SK-N-SH (cell line): ENCODE measurements at regions not wholly inside any gene's neighbourhood (a gene's known extent, or its start where the extent isn't known, plus 50 kb on each side); places are given as distances from the start of the nearest gene placed in this dataset.

Experiments used
- CTCF ChIA-PET: fragments of 300-600, 350-600 bp; formaldehyde crosslinking; extraction: SDS; loops from one replicate; lab custom pipeline; 2021; lab: Yijun Ruan, JAX
- POLR2A ChIA-PET: fragments of 350-600 bp; sonication (Branson Sonifier 250); formaldehyde crosslinking; extraction: SDS; loops from one replicate; lab custom pipeline; 2020; ENCODE audit warnings: antibody characterized with exemption, inconsistent platforms; lab: Yijun Ruan, JAX
- DNase-seq: peaks from one replicate; pipeline ENCODE4 v3.0.0; 2012
- H2AFZ ChIP-seq: fragments of 200-600 bp; sonication (generic); 2 replicates; pipeline ENCODE4 v1.8.1; 2016; ENCODE audit warnings: antibody characterized with exemption, mild to moderate bottlenecking, low read depth
- H3F3A ChIP-seq: fragments of 200-600 bp; sonication (generic); replicated peaks from 2 replicates; pipeline ENCODE3; 2016; ENCODE audit warnings: antibody characterized with exemption, mild to moderate bottlenecking; ENCODE audit not compliant: insufficient read depth
- H3K27ac ChIP-seq, 2 experiments: fragments of 200-500 bp in 1 of 2; fragments of 200-600 bp in 1 of 2; sonication (Bioruptor generic) in 1 of 2; sonication (generic), shearing (Covaris generic) in 1 of 2; 2 replicates each; pipeline versions ENCODE4 v1.5.1 to v1.6.1; 2014 to 2016; ENCODE audit warnings: low read depth in 2 of 2, inconsistent platforms in 1 of 2, low read length in 1 of 2, mild to moderate bottlenecking in 1 of 2, mixed read lengths in 1 of 2
- H3K27me3 ChIP-seq: fragments of 200-600 bp; sonication (generic), shearing (Covaris generic); 2 replicates; pipeline ENCODE4 v1.6.1; 2016; ENCODE audit warnings: mixed run types; ENCODE audit not compliant: insufficient read depth
- H3K36me3 ChIP-seq, 2 experiments: fragments of 200-500 bp in 1 of 2; fragments of 200-600 bp in 1 of 2; sonication (Bioruptor generic) in 1 of 2; sonication (generic) in 1 of 2; replicated peaks in 1 of 2; 2 replicates each; pipeline versions ENCODE3 to v1.5.1; 2014 to 2016; ENCODE audit warnings: low read length in 1 of 2, mild to moderate bottlenecking in 1 of 2; ENCODE audit not compliant: insufficient read depth in 2 of 2, control insufficient read depth in 1 of 2
- H3K4me1 ChIP-seq, 2 experiments: fragments of 200-500 bp in 1 of 2; fragments of 200-600 bp in 1 of 2; sonication (Bioruptor generic) in 1 of 2; sonication (generic), shearing (Covaris generic) in 1 of 2; 2 replicates each; pipeline versions ENCODE4 v1.5.1 to v1.6.1; 2014 to 2016; ENCODE audit warnings: low read depth in 1 of 2, low read length in 1 of 2, mixed run types in 1 of 2; ENCODE audit not compliant: insufficient read depth in 2 of 2, control insufficient read depth in 1 of 2
- H3K4me2 ChIP-seq: fragments of 200-600 bp; sonication (generic), shearing (Covaris generic); 2 replicates; pipeline ENCODE4 v1.6.1; 2017; ENCODE audit warnings: mixed run types
- H3K4me3 ChIP-seq, 2 experiments: fragments of 200-500 bp in 1 of 2; fragments of 200-600 bp in 1 of 2; sonication (Bioruptor generic) in 1 of 2; sonication (generic), shearing (Covaris generic) in 1 of 2; 2 replicates each; pipeline versions ENCODE4 v1.5.1 to v1.8.1; 2014 to 2016; ENCODE audit warnings: low read depth in 2 of 2, inconsistent platforms in 1 of 2, low read length in 1 of 2, mild to moderate bottlenecking in 1 of 2, mixed read lengths in 1 of 2, moderate library complexity in 1 of 2
- H3K79me2 ChIP-seq: fragments of 200-600 bp; sonication (generic); 2 replicates; pipeline ENCODE4 v1.8.1; 2017; ENCODE audit warnings: mild to moderate bottlenecking; ENCODE audit not compliant: insufficient read depth
- H3K9ac ChIP-seq: fragments of 200-600 bp; sonication (generic); 2 replicates; pipeline ENCODE4 v1.6.1; 2017; ENCODE audit warnings: mixed run types
- H3K9me2 ChIP-seq: fragments of 200-600 bp; sonication (generic); 2 replicates; pipeline ENCODE4 v1.6.1; 2017; ENCODE audit warnings: mixed run types
- H3K9me3 ChIP-seq: fragments of 200-600 bp; sonication (generic); 2 replicates; pipeline ENCODE4 v1.6.1; 2017; ENCODE audit warnings: mixed run types, mild to moderate bottlenecking, moderate library complexity
- H4K20me1 ChIP-seq: fragments of 200-600 bp; sonication (generic); 2 replicates; pipeline ENCODE4 v1.6.1; 2017; ENCODE audit warnings: mild to moderate bottlenecking, mixed run types; ENCODE audit not compliant: insufficient read depth
- CHD2 ChIP-seq: fragments of 150-350 bp; IDR thresholded peaks from 2 replicates; pipeline ENCODE4 v1.6.1; 2018; ENCODE audit warnings: low read length; ENCODE audit not compliant: partially characterized antibody
- CTCF ChIP-seq: fragments of 200-600 bp; sonication (generic); IDR thresholded peaks from 2 replicates; pipeline ENCODE4 v1.6.1; 2017; ENCODE audit warnings: antibody characterized with exemption, mild to moderate bottlenecking, moderate library complexity
- FOXJ3 ChIP-seq: sonication (generic); formaldehyde crosslinking; IDR thresholded peaks from 2 replicates; pipeline ENCODE4 v1.5.1; 2020; ENCODE audit warnings: mild to moderate bottlenecking, missing genetic modification reagents
- GABPA ChIP-seq: IDR thresholded peaks from 2 replicates; pipeline ENCODE4 v1.4.0; 2012; ENCODE audit warnings: low read depth, mild to moderate bottlenecking
- IRF3 ChIP-seq: fragments of 150-350 bp; IDR thresholded peaks from 2 replicates; pipeline ENCODE4 v1.6.1; 2016; ENCODE audit warnings: mild to moderate bottlenecking, low read depth, low read length
- MAX ChIP-seq: IDR thresholded peaks from 2 replicates; pipeline ENCODE4 v1.4.0; 2012; ENCODE audit warnings: low read depth
- MEF2A ChIP-seq: IDR thresholded peaks from 2 replicates; pipeline ENCODE4 v1.4.0; 2012; ENCODE audit warnings: low read depth, borderline replicate concordance
- MXI1 ChIP-seq: IDR thresholded peaks from 2 replicates; pipeline ENCODE4 v1.6.1; 2012; ENCODE audit warnings: mild to moderate bottlenecking, low read depth, low read length, improper control_type of control experiment
- REST ChIP-seq: IDR thresholded peaks from 2 replicates; pipeline ENCODE4 v1.6.1; 2012; ENCODE audit warnings: mild to moderate bottlenecking, low read depth, low read length, moderate library complexity
- RXRA ChIP-seq: IDR thresholded peaks from 2 replicates; pipeline ENCODE4 v1.4.0; 2012; ENCODE audit warnings: low read depth, mild to moderate bottlenecking, borderline replicate concordance
- TCF12 ChIP-seq: IDR thresholded peaks from 2 replicates; pipeline ENCODE4 v1.4.0; 2012
- TEAD4 ChIP-seq: IDR thresholded peaks from 2 replicates; pipeline ENCODE4 v1.4.0; 2012; ENCODE audit warnings: mild to moderate bottlenecking, borderline replicate concordance; ENCODE audit not compliant: insufficient read depth
- USF1 ChIP-seq: IDR thresholded peaks from 2 replicates; pipeline ENCODE4 v1.4.0; 2012; ENCODE audit warnings: low read depth, borderline replicate concordance
- USF2 ChIP-seq: fragments of 150-350 bp; IDR thresholded peaks from 2 replicates; pipeline ENCODE4 v1.6.1; 2017; ENCODE audit warnings: antibody characterized with exemption, low read length, low read depth, borderline replicate concordance
- ZBTB33 ChIP-seq: IDR thresholded peaks from 2 replicates; pipeline ENCODE4 v1.4.0; 2012; ENCODE audit warnings: low read depth, borderline replicate concordance
- WGBS: methylation state at CpG from one replicate; pipeline ENCODE4 v1.1.6; 2017; ENCODE audit warnings: low lambda C conversion rate; 5-methylcytosine and 5-hydroxymethylcytosine counted together

- Histone ChIP-seq H3K9me3 (no peaks in the 10 kb centered on the region), H3K4me1 (no peaks in the 10 kb centered on the region; a peak in 1 of 4 replicates), H3F3A (no peaks in the 10 kb centered on the region), H3K4me2 (no peak overlapping the region), H3K27me3 (no peaks in the 10 kb centered on the region), H3K9me2 (no peaks in the 10 kb centered on the region), H3K4me3 (no peak overlapping the region), H3K79me2 (no peaks in the 10 kb centered on the region), H3K9ac (no peak overlapping the region), H2AFZ (no peak overlapping the region), H3K36me3 (no peaks in the 10 kb centered on the region), H4K20me1 (no peaks in the 10 kb centered on the region)
- no peak for DNase-seq
- CTCF ChIA-PET = no interaction called here
- POLR2A ChIA-PET = no interaction called here
- TF ChIP-seq CHD2 = no peak
- no peak for TF ChIP-seq GABPA
- TF ChIP-seq USF1 = no peak
- no peak for TF ChIP-seq ZBTB33
- TF ChIP-seq TEAD4 = no peak
- no peak for TF ChIP-seq USF2
- TF ChIP-seq, all 33 proteins: peak for 0
- 69% methylated on average over 4 of the region's 4 CpGs for WGBS
- no peak overlapping the region for H3K27ac ChIP-seq
Measured at GRCh38 chr6:166834049-166834448, 122.3 kb downstream of the RNASET2 start.

GRCh38 chr6:166830891-166831363 is 125.4 kb downstream of the RNASET2 start:
- Histone ChIP-seq H3K4me3 (no peak overlapping the region), H3K9me3 (no peaks in the 10 kb centered on the region), H3F3A (no peaks in the 10 kb centered on the region), H4K20me1 (no peaks in the 10 kb centered on the region), H3K4me1 (no peaks in the 10 kb centered on the region; a peak in 1 of 4 replicates), H3K4me2 (no peak overlapping the region), H3K9me2 (no peaks in the 10 kb centered on the region), H2AFZ (no peak overlapping the region), H3K36me3 (no peaks in the 10 kb centered on the region), H3K9ac (no peak overlapping the region), H3K27ac (no peak overlapping the region), H3K79me2 (no peaks in the 10 kb centered on the region), H3K27me3 (no peaks in the 10 kb centered on the region)
- CTCF ChIA-PET = interaction anchor here (0.7 to 1.0 kb wide), 2 partner anchors 29 to 56 kb away, joined by 3 read pairs; no protein-coding TSS in a partner anchor
- POLR2A ChIA-PET = no interaction called here
- WGBS = 47% methylated on average over 9 of the region's 10 CpGs
- DNase-seq = no peak
- TF ChIP-seq MXI1 (no peak), TCF12 (no peak), RXRA (no peak), FOXJ3 (CRISPR knock-in tag) (no peak), MAX (no peak), CTCF (no peak), IRF3 (no peak), MEF2A (no peak), TEAD4 (no peak), REST (no peak)
